ENCODE measurements at regions not wholly inside any gene's neighbourhood (a gene's known extent, or its start where the extent isn't known, plus 50 kb on each side); places are given as distances from the start of the nearest gene placed in this dataset.

DNA sequence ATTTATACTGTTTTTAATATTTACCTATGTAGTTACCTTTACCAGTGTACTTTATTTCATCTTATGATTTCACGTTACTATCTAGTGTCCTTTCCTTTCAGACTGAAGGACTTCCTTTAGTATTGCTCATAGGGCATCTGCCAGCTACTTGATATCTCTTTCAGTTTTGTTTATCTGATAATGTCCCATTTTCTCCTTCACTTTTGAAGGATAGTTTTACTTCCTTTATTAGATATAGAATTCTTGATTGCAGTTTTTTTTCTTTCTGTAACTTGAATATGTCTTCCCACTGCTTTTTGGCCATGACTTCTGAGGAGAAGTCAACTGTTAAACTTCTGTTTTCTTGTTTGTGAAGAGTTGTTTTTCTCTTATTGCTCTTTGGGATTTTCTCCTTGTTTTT is 69.4 kb upstream of the MAGED1 start:
- Histone ChIP-seq H3K4me3 (ENCODE audit: low read depth, low read length) (no peak overlapping the region), H3K9me3 (ENCODE audit: control insufficient read depth, insufficient read depth, low read length) (no peaks in the 10 kb centered on the region), H3K27me3 (ENCODE audit: control insufficient read depth, insufficient read depth, low read length) (no peaks in the 10 kb centered on the region), H3K27ac (ENCODE audit: low read depth, low read length) (no peak overlapping the region)
- ChIA-PET POLR2A (no interaction called here), CTCF (no interaction called here)
- no peak for DNase-seq (ENCODE audit: low read depth, low spot score)
- TF ChIP-seq, protein P1, sequence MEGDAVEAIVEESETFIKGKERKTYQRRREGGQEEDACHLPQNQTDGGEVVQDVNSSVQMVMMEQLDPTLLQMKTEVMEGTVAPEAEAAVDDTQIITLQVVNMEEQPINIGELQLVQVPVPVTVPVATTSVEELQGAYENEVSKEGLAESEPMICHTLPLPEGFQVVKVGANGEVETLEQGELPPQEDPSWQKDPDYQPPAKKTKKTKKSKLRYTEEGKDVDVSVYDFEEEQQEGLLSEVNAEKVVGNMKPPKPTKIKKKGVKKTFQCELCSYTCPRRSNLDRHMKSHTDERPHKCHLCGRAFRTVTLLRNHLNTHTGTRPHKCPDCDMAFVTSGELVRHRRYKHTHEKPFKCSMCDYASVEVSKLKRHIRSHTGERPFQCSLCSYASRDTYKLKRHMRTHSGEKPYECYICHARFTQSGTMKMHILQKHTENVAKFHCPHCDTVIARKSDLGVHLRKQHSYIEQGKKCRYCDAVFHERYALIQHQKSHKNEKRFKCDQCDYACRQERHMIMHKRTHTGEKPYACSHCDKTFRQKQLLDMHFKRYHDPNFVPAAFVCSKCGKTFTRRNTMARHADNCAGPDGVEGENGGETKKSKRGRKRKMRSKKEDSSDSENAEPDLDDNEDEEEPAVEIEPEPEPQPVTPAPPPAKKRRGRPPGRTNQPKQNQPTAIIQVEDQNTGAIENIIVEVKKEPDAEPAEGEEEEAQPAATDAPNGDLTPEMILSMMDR (IDR thresholded peaks at IDR 0.05; ENCODE audit: low read depth, low read length): no peak

DNA sequence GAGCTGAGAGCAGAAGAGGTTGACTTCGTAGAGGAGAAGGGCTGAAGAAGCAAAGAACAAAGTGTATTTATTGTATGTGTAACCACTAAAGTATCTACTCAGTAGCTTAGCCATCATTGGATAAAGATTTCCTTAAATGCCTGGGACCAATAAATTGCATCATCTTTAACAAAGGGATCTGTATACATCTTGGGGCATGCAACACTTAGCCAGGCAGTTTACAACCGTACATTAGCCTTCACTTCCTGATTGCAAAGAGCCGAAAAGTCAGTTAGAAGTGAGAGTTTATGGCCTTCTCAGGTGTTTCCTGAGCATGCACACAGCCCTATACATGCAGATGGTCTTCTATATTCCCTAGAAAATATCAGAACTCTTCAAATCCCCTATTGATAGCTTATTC is 68.0 kb upstream of the MAGED1 start:
- TF ChIP-seq, protein P1 (IDR thresholded peaks at IDR 0.05; ENCODE audit: low read depth, low read length): no peak
- no peak overlapping the region for H3K27ac ChIP-seq (ENCODE audit: low read depth, low read length)
- ChIA-PET POLR2A (no interaction called here), CTCF (interaction anchor here (1.5 kb wide), 1 partner anchor 35 kb away, joined by 5 read pairs; no protein-coding TSS in a partner anchor)
- DNase-seq (ENCODE audit: low read depth, low spot score): no peak
- no peak overlapping the region for H3K4me3 ChIP-seq (ENCODE audit: low read depth, low read length)
- no peaks in the 10 kb centered on the region for H3K27me3 ChIP-seq (ENCODE audit: control insufficient read depth, insufficient read depth, low read length)
- H3K9me3 ChIP-seq (ENCODE audit: control insufficient read depth, insufficient read depth, low read length): no peaks in the 10 kb centered on the region

DNA sequence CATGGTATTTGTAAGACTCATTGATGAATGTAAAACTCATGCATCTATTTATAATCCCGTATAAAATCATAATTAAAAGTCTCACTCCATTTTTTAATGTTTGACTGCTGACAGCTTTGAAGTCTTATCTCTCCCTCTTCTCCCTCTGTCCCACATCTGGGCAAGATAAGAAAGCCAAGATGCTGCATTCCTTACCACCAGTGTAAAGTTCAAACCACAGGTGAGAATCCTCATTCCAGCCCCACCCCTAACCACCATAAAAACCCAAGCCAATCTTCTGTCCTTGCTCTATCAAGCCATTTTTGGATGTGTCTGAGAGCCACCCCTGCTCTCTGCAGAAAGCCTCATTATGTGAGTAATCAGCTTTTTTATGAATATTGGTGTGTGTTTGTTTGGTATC is 59.3 kb upstream of the MAGED1 start:
- no peak overlapping the region for H3K4me3 ChIP-seq (ENCODE audit: low read depth, low read length)
- no peak overlapping the region for H3K27ac ChIP-seq (ENCODE audit: low read depth, low read length)
- H3K9me3 ChIP-seq (ENCODE audit: control insufficient read depth, insufficient read depth, low read length): no peaks in the 10 kb centered on the region
- H3K27me3 ChIP-seq (ENCODE audit: control insufficient read depth, insufficient read depth, low read length): no peaks in the 10 kb centered on the region
- TF ChIP-seq, protein P1 (IDR thresholded peaks at IDR 0.05; ENCODE audit: low read depth, low read length): no peak
- CTCF ChIA-PET: no interaction called here
- POLR2A ChIA-PET: no interaction called here
- DNase-seq (ENCODE audit: low read depth, low spot score): no peak

- H3K4me3 ChIP-seq (ENCODE audit: low read depth, low read length): no peak overlapping the region
- no peaks in the 10 kb centered on the region for H3K9me3 ChIP-seq (ENCODE audit: control insufficient read depth, insufficient read depth, low read length)
- DNase-seq (ENCODE audit: low read depth, low spot score): no peak
- POLR2A ChIA-PET: no interaction called here
- no peaks in the 10 kb centered on the region for H3K27me3 ChIP-seq (ENCODE audit: control insufficient read depth, insufficient read depth, low read length)
- TF ChIP-seq, protein P1 (IDR thresholded peaks at IDR 0.05; ENCODE audit: low read depth, low read length): no peak
- CTCF ChIA-PET: interaction anchor here (0.6 kb wide), 1 partner anchor 16 kb away, joined by 3 read pairs; no protein-coding TSS in a partner anchor
- no peak overlapping the region for H3K27ac ChIP-seq (ENCODE audit: low read depth, low read length)
These were observed 56.6 kb upstream of the MAGED1 start for GRCh38 chrX:51836823-51837222.

- TF ChIP-seq, protein P1 (IDR thresholded peaks at IDR 0.05; ENCODE audit: low read depth, low read length): no peak
- CTCF ChIA-PET: no interaction called here
- H3K27me3 ChIP-seq (ENCODE audit: control insufficient read depth, insufficient read depth, low read length): no peaks in the 10 kb centered on the region
- no peak for DNase-seq (ENCODE audit: low read depth, low spot score)
- POLR2A ChIA-PET: no interaction called here
- H3K27ac ChIP-seq (ENCODE audit: low read depth, low read length): no peak overlapping the region
- H3K9me3 ChIP-seq (ENCODE audit: control insufficient read depth, insufficient read depth, low read length): no peaks in the 10 kb centered on the region
- no peak overlapping the region for H3K4me3 ChIP-seq (ENCODE audit: low read depth, low read length)
These were observed 56.0 kb upstream of the MAGED1 start for GRCh38 chrX:51837451-51837850.

All from AG04450 (cell line).